ENCODE measurements at regions not wholly inside any gene's neighbourhood (a gene's known extent, or its start where the extent isn't known, plus 50 kb on each side); places are given as distances from the start of the nearest gene placed in this dataset.

- no peak for DNase-seq
These were observed 180.3 kb downstream of the CCDC71L start for GRCh38 chr7:106480616-106481031.

GRCh38 chr7:106480161-106480579 is 180.8 kb downstream of the CCDC71L start:
- peak in 1 of 2 donors; percentile 25 for DNase-seq

GRCh38 chr7:106476751-106477150 is 184.2 kb downstream of the CCDC71L start:
- no peak for DNase-seq

GRCh38 chr7:106472741-106473140 is 188.0 kb upstream of the NAMPT start:
- no peak for DNase-seq

- DNase-seq = no peak
These were observed 187.1 kb upstream of the NAMPT start for GRCh38 chr7:106471686-106472440.

GRCh38 chr7:106471021-106471420 is 186.2 kb upstream of the NAMPT start:
- no peak for DNase-seq

- no peak for DNase-seq
These were observed 182.1 kb upstream of the NAMPT start for GRCh38 chr7:106466867-106467266.

- no peak for DNase-seq
These were observed 181.1 kb upstream of the NAMPT start for GRCh38 chr7:106465704-106466468.

- DNase-seq = no peak
These were observed 179.9 kb upstream of the NAMPT start for GRCh38 chr7:106464651-106465050.

GRCh38 chr7:106463851-106464611 is 179.2 kb upstream of the NAMPT start:
- DNase-seq = no peak

- no peak for DNase-seq
These were observed 178.2 kb upstream of the NAMPT start for GRCh38 chr7:106462914-106463482.

GRCh38 chr7:106462365-106462859 is 177.6 kb upstream of the NAMPT start:
- peak; percentile 53 to 84 for DNase-seq

- DNase-seq = no peak
These were observed 176.0 kb upstream of the NAMPT start for GRCh38 chr7:106460792-106461254.

- no peak for DNase-seq
These were observed 174.8 kb upstream of the NAMPT start for GRCh38 chr7:106459397-106460072.

GRCh38 chr7:106457678-106458077 is 172.9 kb upstream of the NAMPT start:
- DNase-seq = no peak

GRCh38 chr7:106456329-106456728 is 171.5 kb upstream of the NAMPT start:
- DNase-seq = no peak

GRCh38 chr7:106452031-106452851 is 167.5 kb upstream of the NAMPT start:
- DNase-seq = no peak

GRCh38 chr7:106451171-106451570 is 166.4 kb upstream of the NAMPT start:
- DNase-seq = no peak

GRCh38 chr7:106450716-106451115 is 165.9 kb upstream of the NAMPT start:
- no peak for DNase-seq

- no peak for DNase-seq
These were observed 164.4 kb upstream of the NAMPT start for GRCh38 chr7:106448992-106449859.

All from inflammatory macrophage treated with lipopolysaccharide for 1 hour (primary cell).